CD4-positive, alpha-beta T cell (primary cell): ENCODE measurements at regions not wholly inside any gene's neighbourhood (a gene's known extent, or its start where the extent isn't known, plus 50 kb on each side); places are given as distances from the start of the nearest gene placed in this dataset.

Experiments used
- ATAC-seq: fragments of 200-7000 bp; cut with Tn5 transposase; one replicate; pipeline ENCODE4 v1.10.0; 2022; ENCODE audit warnings: mild to moderate bottlenecking; ENCODE audit not compliant: poor library complexity
- CTCF ChIA-PET: fragments of 350-600 bp; sonication (Branson Sonifier 250); formaldehyde crosslinking; loops from one replicate; lab custom pipeline; 2021; ENCODE audit warnings: antibody characterized with exemption, inconsistent platforms; lab: Charles Lee
- POLR2A ChIA-PET: fragments of 350-600 bp; sonication (Branson Sonifier 250); formaldehyde crosslinking; loops from one replicate; lab custom pipeline; 2021; ENCODE audit warnings: antibody characterized with exemption, inconsistent platforms; lab: Charles Lee
- DNase-seq, 14 experiments: peaks; one replicate each; pipeline ENCODE4 v3.0.0-alpha.2; 2013 to 2020; ENCODE audit warnings: mixed read lengths in 2 of 14
- H3K27ac ChIP-seq, 2 donors: one replicate each; pipeline versions ENCODE4 v1.5.1 to v1.7.0; 2013; ENCODE audit warnings: low read length in 2 of 2, low read depth in 1 of 2, mild to moderate bottlenecking in 1 of 2
- H3K27me3 ChIP-seq, 2 experiments: 1 replicate in 1 of 2; 2 replicates in 1 of 2; pipeline versions ENCODE4 v1.6.1 to v1.7.0; 2013; ENCODE audit warnings: low read length in 2 of 2, control low read depth in 1 of 2, mild to moderate bottlenecking in 1 of 2, moderate library complexity in 1 of 2; ENCODE audit not compliant: insufficient read depth in 2 of 2, control insufficient read depth in 1 of 2
- H3K36me3 ChIP-seq: one replicate; pipeline ENCODE4 v1.6.1; 2013; ENCODE audit warnings: low read length, control low read depth; ENCODE audit not compliant: insufficient read depth
- H3K4me1 ChIP-seq: one replicate; pipeline ENCODE4 v1.6.1; 2013; ENCODE audit warnings: low read length, control low read depth; ENCODE audit not compliant: insufficient read depth
- H3K4me3 ChIP-seq: one replicate; pipeline ENCODE4 v1.5.1; 2013; ENCODE audit warnings: mild to moderate bottlenecking, low read length, moderate library complexity
- H3K9me3 ChIP-seq, 2 experiments: 1 replicate in 1 of 2; 2 replicates in 1 of 2; pipeline versions ENCODE4 v1.6.1 to v1.7.0; 2013; ENCODE audit warnings: low read length in 2 of 2, mild to moderate bottlenecking in 2 of 2, control low read depth in 1 of 2, moderate library complexity in 1 of 2; ENCODE audit not compliant: control insufficient read depth in 1 of 2, insufficient read depth in 1 of 2
- H3K27ac Mint-ChIP-seq: one replicate; pipeline ENCODE4 v1.8.0; 2020; ENCODE audit warnings: mixed read lengths
- H3K27me3 Mint-ChIP-seq: one replicate; pipeline ENCODE4 v1.8.0; 2021; ENCODE audit warnings: mixed read lengths
- H3K36me3 Mint-ChIP-seq: one replicate; pipeline ENCODE4 v1.8.0; 2021; ENCODE audit warnings: low read depth, mixed read lengths
- H3K4me1 Mint-ChIP-seq: one replicate; pipeline ENCODE4 v1.8.0; 2021; ENCODE audit warnings: low read depth, mixed read lengths
- H3K4me3 Mint-ChIP-seq: one replicate; pipeline ENCODE4 v1.8.0; 2020; ENCODE audit warnings: mild to moderate bottlenecking, mixed read lengths
- H3K9me3 Mint-ChIP-seq: one replicate; pipeline ENCODE4 v1.8.0; 2020; ENCODE audit warnings: mixed read lengths
- intact Hi-C, 2 experiments: fragments of 100-400 bp; cut with DNase I in 1 of 2; cut with micrococcal nuclease in 1 of 2; formaldehyde crosslinking; loops; one replicate each; pipeline versions ENCODE4 v1.15.1 to v1.9.0; 2023 to 2025; cut with DNase I, micrococcal nuclease
- TF ChIP-seq, protein P1 (sequence below): fragments of 200-600 bp; IDR thresholded peaks from one replicate; pipeline ENCODE4 v1.8.0; 2022; ENCODE audit warnings: antibody characterized with exemption, mild to moderate bottlenecking

DNA sequence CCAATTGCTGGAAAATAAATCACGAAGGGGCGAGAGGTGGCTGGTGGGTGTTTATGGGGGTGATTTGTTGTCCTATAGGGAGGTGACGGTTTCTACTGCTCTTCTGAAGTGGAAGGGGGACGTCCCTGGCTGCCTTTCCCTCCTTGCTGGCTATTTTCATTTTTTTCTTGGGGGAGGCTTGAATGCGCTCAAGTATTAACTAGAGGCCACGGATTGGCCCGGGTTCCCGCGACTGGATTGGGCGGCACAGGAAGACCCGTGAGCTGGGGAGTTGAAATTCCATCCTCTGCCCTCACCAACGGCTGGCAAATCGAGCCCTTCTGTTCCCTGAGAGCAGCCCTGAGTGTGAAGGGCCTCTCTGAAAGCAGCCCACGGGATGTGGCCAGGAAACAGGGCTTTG, 176.5 kb upstream of the SPRED2 start:
- no peaks in the 10 kb centered on the region for H3K27me3 Mint-ChIP-seq
- DNase-seq (no peak), ATAC-seq (no peak)
- Histone ChIP-seq H3K27me3 (no peaks in the 10 kb centered on the region), H3K9me3 (no peaks in the 10 kb centered on the region), H3K27ac (no peak overlapping the region), H3K4me1 (no peaks in the 10 kb centered on the region), H3K36me3 (no peaks in the 10 kb centered on the region), H3K4me3 (no peak overlapping the region)
- H3K36me3 Mint-ChIP-seq: no peaks in the 10 kb centered on the region
- POLR2A ChIA-PET: no interaction called here
- no peaks in the 10 kb centered on the region for H3K4me1 Mint-ChIP-seq
- H3K4me3 Mint-ChIP-seq: no peak overlapping the region
- H3K9me3 Mint-ChIP-seq: no peaks in the 10 kb centered on the region
- intact Hi-C loops: no loop called here
- H3K27ac Mint-ChIP-seq: no peak overlapping the region
- CTCF ChIA-PET: no interaction called here
- TF ChIP-seq, protein P1, sequence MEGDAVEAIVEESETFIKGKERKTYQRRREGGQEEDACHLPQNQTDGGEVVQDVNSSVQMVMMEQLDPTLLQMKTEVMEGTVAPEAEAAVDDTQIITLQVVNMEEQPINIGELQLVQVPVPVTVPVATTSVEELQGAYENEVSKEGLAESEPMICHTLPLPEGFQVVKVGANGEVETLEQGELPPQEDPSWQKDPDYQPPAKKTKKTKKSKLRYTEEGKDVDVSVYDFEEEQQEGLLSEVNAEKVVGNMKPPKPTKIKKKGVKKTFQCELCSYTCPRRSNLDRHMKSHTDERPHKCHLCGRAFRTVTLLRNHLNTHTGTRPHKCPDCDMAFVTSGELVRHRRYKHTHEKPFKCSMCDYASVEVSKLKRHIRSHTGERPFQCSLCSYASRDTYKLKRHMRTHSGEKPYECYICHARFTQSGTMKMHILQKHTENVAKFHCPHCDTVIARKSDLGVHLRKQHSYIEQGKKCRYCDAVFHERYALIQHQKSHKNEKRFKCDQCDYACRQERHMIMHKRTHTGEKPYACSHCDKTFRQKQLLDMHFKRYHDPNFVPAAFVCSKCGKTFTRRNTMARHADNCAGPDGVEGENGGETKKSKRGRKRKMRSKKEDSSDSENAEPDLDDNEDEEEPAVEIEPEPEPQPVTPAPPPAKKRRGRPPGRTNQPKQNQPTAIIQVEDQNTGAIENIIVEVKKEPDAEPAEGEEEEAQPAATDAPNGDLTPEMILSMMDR: no peak

DNA sequence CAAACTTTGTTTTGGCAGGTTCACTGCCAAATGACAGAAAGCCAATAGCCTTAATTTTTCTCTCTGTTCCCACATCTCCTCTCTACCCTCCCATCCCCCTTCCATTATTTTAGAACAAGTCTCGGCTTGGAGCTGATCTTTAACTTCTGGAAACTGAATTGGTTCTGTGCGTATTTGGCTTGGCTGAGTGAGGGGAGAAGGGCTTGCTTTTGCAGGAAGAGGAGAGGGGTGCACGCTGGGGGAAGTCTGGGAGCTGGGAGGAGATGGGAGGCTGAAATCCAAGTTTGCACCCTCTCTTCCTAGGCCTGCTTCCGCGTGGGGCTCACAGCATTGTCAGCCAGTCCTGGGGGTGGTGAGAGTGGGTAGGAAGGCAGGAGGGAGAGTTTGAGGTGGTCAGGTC, 176.1 kb upstream of the SPRED2 start:
- ATAC-seq (no peak), DNase-seq (no peak)
- TF ChIP-seq, protein P1: no peak
- H3K27ac ChIP-seq: no peak overlapping the region
- Mint-ChIP-seq H3K27ac (no peak overlapping the region), H3K9me3 (no peaks in the 10 kb centered on the region), H3K36me3 (no peaks in the 10 kb centered on the region), H3K27me3 (no peaks in the 10 kb centered on the region), H3K4me3 (no peak overlapping the region), H3K4me1 (no peaks in the 10 kb centered on the region)
- ChIA-PET CTCF (no interaction called here), POLR2A (no interaction called here)
- H3K9me3 ChIP-seq: no peaks in the 10 kb centered on the region
- H3K4me1 ChIP-seq: no peaks in the 10 kb centered on the region
- no peaks in the 10 kb centered on the region for H3K27me3 ChIP-seq
- intact Hi-C loops: no loop called here
- no peaks in the 10 kb centered on the region for H3K36me3 ChIP-seq
- no peak overlapping the region for H3K4me3 ChIP-seq

DNA sequence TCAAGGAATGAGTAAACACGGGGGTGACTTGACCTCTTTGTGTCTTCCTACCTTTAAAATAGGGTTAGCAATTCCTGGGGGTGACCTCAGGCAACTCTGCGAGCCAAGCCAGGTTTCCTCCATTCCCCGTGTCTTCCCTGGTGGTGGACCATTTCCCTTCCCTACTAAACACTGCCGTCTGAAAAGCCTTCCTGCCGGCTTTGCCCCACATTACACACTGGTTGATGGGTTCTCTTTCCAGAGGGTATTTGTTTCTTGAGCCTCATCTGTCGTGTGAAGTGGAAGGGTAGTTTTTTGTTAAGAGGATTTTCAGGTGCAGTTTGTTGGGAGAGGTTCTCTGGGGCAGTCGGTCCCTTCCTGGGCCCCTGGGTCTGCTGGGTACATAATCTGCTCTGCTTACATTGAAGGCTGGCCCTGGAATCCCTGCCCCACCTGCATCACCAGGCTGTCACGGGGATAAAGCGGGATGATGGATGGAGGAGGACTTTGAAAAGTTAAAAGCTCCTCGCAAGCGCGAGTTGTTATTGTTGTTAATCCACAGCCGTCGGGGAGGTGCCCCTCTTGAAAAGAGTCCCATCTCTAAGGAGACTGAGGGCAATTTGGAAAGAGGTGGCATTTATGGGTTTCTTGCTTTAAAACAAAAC, 175.4 kb upstream of the SPRED2 start:
- no peaks in the 10 kb centered on the region for H3K9me3 ChIP-seq
- H3K27ac ChIP-seq: no peak overlapping the region
- TF ChIP-seq, protein P1: no peak
- ATAC-seq (no peak), DNase-seq (no peak)
- intact Hi-C loops: no loop called here
- no peaks in the 10 kb centered on the region for H3K36me3 ChIP-seq
- H3K4me1 ChIP-seq: no peaks in the 10 kb centered on the region
- CTCF ChIA-PET: no interaction called here
- H3K4me1 Mint-ChIP-seq: no peaks in the 10 kb centered on the region
- H3K36me3 Mint-ChIP-seq: no peaks in the 10 kb centered on the region
- POLR2A ChIA-PET: no interaction called here
- no peak overlapping the region for H3K4me3 Mint-ChIP-seq
- no peaks in the 10 kb centered on the region for H3K27me3 ChIP-seq
- H3K27ac Mint-ChIP-seq: no peak overlapping the region
- no peaks in the 10 kb centered on the region for H3K27me3 Mint-ChIP-seq
- H3K4me3 ChIP-seq: no peak overlapping the region
- H3K9me3 Mint-ChIP-seq: no peaks in the 10 kb centered on the region
